GM21381 (cell line): ENCODE measurements at regions not wholly inside any gene's neighbourhood (a gene's known extent, or its start where the extent isn't known, plus 50 kb on each side); places are given as distances from the start of the nearest gene placed in this dataset.
"Not testable (repeated sequence)": the region's sequence is repeated elsewhere in the genome, so short reads cannot be mapped to it uniquely, and the experiment has no call there.

Experiments used
- ATAC-seq: cut with Tn5 transposase; IDR thresholded peaks from one replicate; pipeline ENCODE4 v1.9.1; 2021; ENCODE audit warnings: mild to moderate bottlenecking, moderate library complexity; ENCODE audit not compliant: unreplicated experiment

GRCh38 chr4:115956054-115956796 lies 842.8 kb upstream of the NDST4 start:
- not testable (repeated sequence) for ATAC-seq

DNA sequence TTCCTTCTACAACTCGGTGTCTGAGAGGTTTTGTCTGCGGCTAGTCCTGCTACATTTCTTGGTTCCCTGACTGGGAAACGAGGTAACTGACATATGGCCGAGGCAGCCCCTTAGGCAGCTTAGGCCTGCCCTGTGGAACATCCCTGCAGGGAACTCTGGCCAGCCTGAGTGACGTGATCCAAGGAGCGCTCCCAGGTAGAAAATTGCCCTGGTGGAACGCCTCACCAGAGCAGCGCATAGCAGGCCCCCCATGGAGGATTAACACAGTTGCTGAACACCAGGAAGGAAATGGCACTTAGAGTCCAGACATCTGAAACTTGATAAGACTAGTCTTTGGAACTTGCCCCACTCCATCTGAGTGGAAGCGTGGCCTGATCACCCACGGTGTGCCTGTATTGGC lies 837.4 kb upstream of the NDST4 start:
- ATAC-seq = no peak

- ATAC-seq = peak; percentile 67
Measured at GRCh38 chr4:115949974-115950743, 836.7 kb upstream of the NDST4 start.

- ATAC-seq = no peak
Measured at GRCh38 chr4:115945026-115945425, 831.6 kb upstream of the NDST4 start.

GRCh38 chr4:115944146-115944905 lies 830.9 kb upstream of the NDST4 start:
- no peak for ATAC-seq

- ATAC-seq = no peak
Measured at GRCh38 chr4:115938764-115939443, 825.5 kb upstream of the NDST4 start.

DNA sequence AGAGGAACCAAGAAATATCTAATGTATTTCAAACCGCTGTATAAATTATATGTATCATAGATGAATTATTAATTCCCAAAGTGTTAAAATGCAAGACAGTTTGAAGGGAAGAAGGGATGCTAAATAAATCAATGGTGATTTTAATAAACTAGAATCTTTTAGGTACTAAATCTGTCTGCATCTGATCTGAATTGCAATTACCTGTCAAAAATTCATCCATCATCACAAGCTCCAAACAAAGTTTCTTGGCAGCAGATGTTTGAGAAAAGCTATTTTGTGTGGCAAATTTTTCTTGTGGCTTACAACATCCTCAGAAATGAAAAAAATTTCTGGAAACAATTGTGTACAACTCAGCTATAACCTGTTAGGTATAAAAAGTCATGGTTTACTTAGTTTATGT lies 816.0 kb upstream of the NDST4 start:
- no peak for ATAC-seq

DNA sequence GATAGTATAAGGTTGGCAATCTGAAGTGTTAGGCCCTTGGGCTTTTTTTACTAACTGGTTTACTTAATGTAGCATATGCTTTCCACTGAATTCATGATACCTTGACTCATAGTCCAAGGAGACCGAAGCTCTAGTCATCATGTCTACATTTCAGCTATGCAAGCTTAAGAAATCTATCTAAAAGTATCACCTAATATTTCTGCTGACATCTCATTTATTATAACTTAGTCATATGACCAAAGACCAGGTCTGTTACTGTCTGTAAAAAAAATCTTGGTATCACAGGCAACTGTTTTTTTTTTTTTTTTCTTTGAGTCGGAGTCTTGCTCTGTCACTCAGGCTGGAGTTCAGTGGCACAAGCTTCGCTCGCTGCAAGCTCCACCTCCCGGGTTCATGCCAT lies 814.0 kb upstream of the NDST4 start:
- no peak for ATAC-seq

DNA sequence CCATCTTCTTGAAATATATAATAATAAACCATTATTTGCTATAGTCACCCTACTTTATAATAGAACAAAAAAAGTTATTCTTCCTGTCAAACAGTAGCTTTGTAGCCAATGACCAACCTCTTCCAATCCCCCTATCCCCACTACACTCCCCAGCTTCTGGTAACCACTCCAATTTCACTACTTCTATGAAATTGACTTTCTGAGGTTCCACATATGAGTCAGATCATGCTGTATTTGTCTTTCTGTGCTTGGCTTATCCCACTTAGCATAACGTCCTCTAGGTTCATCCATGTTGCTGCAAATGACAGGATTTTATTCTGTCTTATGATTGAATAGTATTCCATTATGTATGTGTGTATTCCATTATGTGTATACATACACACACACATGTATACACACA lies 809.7 kb upstream of the NDST4 start:
- ATAC-seq = no peak

DNA sequence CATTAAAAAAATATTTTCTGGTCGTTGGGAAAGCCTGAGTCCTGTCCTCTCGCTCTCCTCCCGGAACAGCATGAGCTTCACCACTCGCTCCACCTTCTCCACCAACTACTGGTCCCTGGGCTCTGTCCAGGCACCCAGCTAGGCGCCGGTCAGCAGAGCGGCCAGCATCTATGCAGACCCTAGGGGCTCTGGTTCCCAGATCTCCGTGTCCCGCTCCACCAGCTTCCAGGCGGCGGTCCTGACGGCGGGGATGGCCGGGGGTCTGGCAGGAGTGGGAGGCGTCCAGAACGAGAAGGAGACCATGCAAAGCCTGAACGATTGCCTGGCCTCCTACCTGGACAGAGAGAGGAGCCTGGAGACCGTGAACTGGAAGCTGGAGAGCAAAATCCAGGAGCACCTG lies 807.2 kb upstream of the NDST4 start:
- ATAC-seq = no peak

DNA sequence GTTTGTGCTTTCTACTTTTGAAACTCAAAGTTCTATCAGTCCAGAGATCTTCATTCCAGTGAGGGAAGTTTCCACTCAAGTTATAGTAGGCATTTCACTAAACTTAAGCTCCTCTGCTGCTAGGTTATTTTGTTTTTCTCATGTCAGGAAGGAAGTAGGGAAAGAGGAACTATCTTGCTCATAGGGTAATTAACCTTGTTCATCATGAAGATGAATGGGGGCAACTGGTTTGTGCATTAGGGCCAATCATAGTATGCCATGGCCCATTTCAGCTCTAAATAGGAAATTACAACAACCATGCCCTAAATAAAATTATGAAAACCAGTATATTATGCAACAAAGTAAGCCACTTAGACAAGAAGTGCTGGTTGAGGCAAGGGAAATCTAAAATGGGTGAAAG lies 804.7 kb upstream of the NDST4 start:
- no peak for ATAC-seq

GRCh38 chr4:115906428-115906827 lies 793.0 kb upstream of the NDST4 start:
- no peak for ATAC-seq

- no peak for ATAC-seq
Measured at GRCh38 chr4:115883847-115884246, 770.4 kb upstream of the NDST4 start.

- ATAC-seq = no peak
Measured at GRCh38 chr4:115883231-115883630, 769.8 kb upstream of the NDST4 start.

DNA sequence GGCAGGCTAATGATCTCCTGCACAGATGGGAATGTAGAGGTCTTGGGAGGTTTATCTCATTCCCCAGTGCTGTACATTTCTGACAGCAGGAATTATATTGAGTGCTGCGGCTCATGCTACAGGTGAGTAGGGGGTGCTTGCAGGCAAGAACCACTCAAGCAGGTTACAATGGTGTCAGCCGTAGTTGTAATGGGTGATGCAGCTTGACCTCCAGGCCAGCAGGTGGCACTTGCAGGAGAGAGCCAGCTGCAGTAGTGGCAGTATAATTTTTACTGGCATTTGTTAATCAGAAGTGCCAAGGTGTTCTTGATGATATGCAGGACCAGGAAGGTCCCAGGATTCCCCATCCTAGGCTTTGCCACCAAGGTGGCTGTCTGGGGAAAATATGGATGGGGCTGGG lies 759.6 kb upstream of the NDST4 start:
- no peak for ATAC-seq

GRCh38 chr4:115871596-115871995 lies 758.2 kb upstream of the NDST4 start:
- ATAC-seq = no peak

- ATAC-seq = no peak
Measured at GRCh38 chr4:115866364-115866896, 753.0 kb upstream of the NDST4 start.

GRCh38 chr4:115865736-115866135 lies 752.3 kb upstream of the NDST4 start:
- ATAC-seq = no peak

- ATAC-seq = no peak
Measured at GRCh38 chr4:115852767-115853091, 739.3 kb upstream of the NDST4 start.

- ATAC-seq = peak; percentile 75
Measured at GRCh38 chr4:115851918-115852766, 738.7 kb upstream of the NDST4 start.
